ENCODE measurements at regions not wholly inside any gene's neighbourhood (a gene's known extent, or its start where the extent isn't known, plus 50 kb on each side); places are given as distances from the start of the nearest gene placed in this dataset.

DNA sequence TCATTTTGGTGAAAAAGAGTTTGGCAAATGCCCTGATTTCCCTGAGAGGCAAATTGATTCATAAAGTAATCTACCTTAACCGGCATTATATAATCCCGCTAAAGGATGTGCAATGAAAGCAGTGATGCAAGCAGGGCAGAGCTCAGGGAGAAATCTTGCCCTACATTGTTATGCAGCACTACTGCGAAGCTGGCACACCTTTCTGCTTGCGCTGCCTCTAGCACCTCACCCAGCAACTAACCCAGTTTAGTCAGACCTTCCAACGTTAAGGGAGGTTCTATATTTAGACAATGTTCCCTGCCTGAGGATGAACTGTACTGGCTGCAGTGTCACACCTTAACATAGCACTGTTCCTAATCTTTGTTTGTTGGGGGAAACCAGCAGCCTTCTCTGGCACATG lies 60.8 kb upstream of the CCDC196 start:
- ATAC-seq, result peak; percentile 86 to 88
- no peaks in the 10 kb centered on the region for H3K9me3 ChIP-seq (ENCODE audit: control insufficient read depth, low read length)
- WGBS, result 72% methylated on average over 5 of the region's 5 CpGs

DNA sequence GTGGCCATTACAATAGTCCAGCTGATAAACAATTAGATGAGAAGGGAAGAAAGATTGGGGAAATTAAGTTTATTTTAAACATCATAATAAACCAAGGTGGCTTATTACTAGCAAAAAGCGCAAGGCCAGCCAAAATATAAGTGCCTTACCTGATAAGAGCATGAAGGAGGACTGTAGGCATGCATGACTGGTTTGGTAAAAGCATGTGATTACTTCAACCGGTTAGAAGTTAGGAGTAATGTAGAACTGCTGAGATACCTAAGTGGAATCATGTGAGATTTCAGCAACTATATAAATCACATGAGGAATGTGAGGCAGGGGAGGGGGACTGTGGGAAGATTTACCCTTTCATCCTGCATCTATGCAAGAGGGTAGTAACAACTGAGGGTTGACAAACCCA lies 59.7 kb upstream of the CCDC196 start:
- Histone ChIP-seq H3K27ac (ENCODE audit: low read length) (no peak overlapping the region), H3K9me3 (ENCODE audit: control insufficient read depth, low read length) (no peaks in the 10 kb centered on the region), H3K4me1 (ENCODE audit: control insufficient read depth, insufficient read depth, low read length) (no peaks in the 10 kb centered on the region), H3K27me3 (ENCODE audit: control insufficient read depth, insufficient read depth) (no peaks in the 10 kb centered on the region), H3K4me3 (ENCODE audit: low read length) (no peak overlapping the region)
- no peak for DNase-seq
- no peak for ATAC-seq
- intact Hi-C loops (cut with DNase I), result no loop called here
- 44% methylated on average over 2 of the region's 2 CpGs for whole genome bisulfite sequencing

More for the DNA sequence above, 60.8 kb upstream of the CCDC196 start:
- H3K27me3 ChIP-seq (ENCODE audit: control insufficient read depth, insufficient read depth), result no peaks in the 10 kb centered on the region
- no peaks in the 10 kb centered on the region for H3K4me1 ChIP-seq (ENCODE audit: control insufficient read depth, insufficient read depth, low read length)
- intact Hi-C loops (cut with DNase I), result no loop called here
- peak in 2 of 3 donors; percentile 18 to 38 for DNase-seq
- peak overlapping the region; percentile 75 for H3K27ac ChIP-seq (ENCODE audit: low read length)
- no peak overlapping the region for H3K4me3 ChIP-seq (ENCODE audit: low read length)

DNA sequence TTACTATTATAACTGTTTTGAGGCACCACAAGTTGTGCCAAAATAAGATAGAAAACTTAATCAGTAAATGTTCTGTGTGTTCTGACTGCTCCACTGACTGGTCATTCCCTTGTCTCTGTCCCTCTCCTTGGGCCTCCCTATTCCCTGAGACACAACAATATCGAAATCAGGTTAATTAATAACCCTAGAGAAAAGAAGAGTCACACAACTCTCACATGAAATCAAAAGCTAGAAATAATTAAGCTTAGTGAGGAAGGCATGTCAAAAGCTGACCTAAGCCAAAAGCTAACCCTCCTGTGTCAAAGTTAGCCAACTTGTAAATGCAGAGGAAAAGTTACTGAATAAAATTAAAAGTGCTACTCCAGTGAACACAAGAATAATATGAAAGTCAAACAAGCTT lies 53.8 kb upstream of the CCDC196 start:
- Histone ChIP-seq H3K9me3 (ENCODE audit: control insufficient read depth, low read length) (no peaks in the 10 kb centered on the region), H3K4me1 (ENCODE audit: control insufficient read depth, insufficient read depth, low read length) (no peaks in the 10 kb centered on the region), H3K27ac (ENCODE audit: low read length) (no peak overlapping the region), H3K27me3 (ENCODE audit: control insufficient read depth, insufficient read depth) (no peaks in the 10 kb centered on the region), H3K4me3 (ENCODE audit: low read length) (no peak overlapping the region)
- DNase-seq (no peak), ATAC-seq (no peak)
- WGBS, result 77% methylated on average over 1 of the region's 1 CpG
- intact Hi-C loops (cut with DNase I), result no loop called here

GRCh38 chr14:66434464-66434863 lies 51.7 kb upstream of the CCDC196 start:
- intact Hi-C loops (cut with DNase I), result no loop called here
- no peaks in the 10 kb centered on the region for H3K27me3 ChIP-seq (ENCODE audit: control insufficient read depth, insufficient read depth)
- 86% methylated on average over 2 of the region's 2 CpGs for WGBS
- DNase-seq (no peak), ATAC-seq (no peak)
- H3K9me3 ChIP-seq (ENCODE audit: control insufficient read depth, low read length), result no peaks in the 10 kb centered on the region
- H3K27ac ChIP-seq (ENCODE audit: low read length), result no peak overlapping the region
- no peak overlapping the region for H3K4me3 ChIP-seq (ENCODE audit: low read length)
- H3K4me1 ChIP-seq (ENCODE audit: control insufficient read depth, insufficient read depth, low read length), result no peaks in the 10 kb centered on the region

- 85% methylated on average over 1 of the region's 1 CpG for WGBS
- ATAC-seq, result no peak
- no peaks in the 10 kb centered on the region for H3K9me3 ChIP-seq (ENCODE audit: control insufficient read depth, low read length)
Measured at GRCh38 chr14:66435683-66436082, 50.5 kb upstream of the CCDC196 start.

More at GRCh38 chr14:66435683-66436082, 50.5 kb upstream of the CCDC196 start:
- H3K27ac ChIP-seq (ENCODE audit: low read length), result no peak overlapping the region
- H3K4me3 ChIP-seq (ENCODE audit: low read length), result no peak overlapping the region
- intact Hi-C loops (cut with DNase I), result no loop called here
- H3K27me3 ChIP-seq (ENCODE audit: control insufficient read depth, insufficient read depth), result no peaks in the 10 kb centered on the region
- H3K4me1 ChIP-seq (ENCODE audit: control insufficient read depth, insufficient read depth, low read length), result no peaks in the 10 kb centered on the region
- no peak for DNase-seq
